HFFc6 (cell line): ENCODE measurements at regions not wholly inside any gene's neighbourhood (a gene's known extent, or its start where the extent isn't known, plus 50 kb on each side); places are given as distances from the start of the nearest gene placed in this dataset.

Experiments used
- DNase-seq: peaks from one replicate; pipeline ENCODE4 v3.0.0-alpha.2; 2018
- H3K27ac Mint-ChIP-seq: 2 replicates; pipeline ENCODE4 v1.8.0; 2020; ENCODE audit warnings: mild to moderate bottlenecking, mixed read lengths
- H3K27me3 Mint-ChIP-seq: 2 replicates; pipeline ENCODE4 v1.8.0; 2021; ENCODE audit warnings: mild to moderate bottlenecking, moderate library complexity, mixed read lengths; ENCODE audit not compliant: insufficient read depth
- H3K36me3 Mint-ChIP-seq: 2 replicates; pipeline ENCODE4 v1.8.0; 2021; ENCODE audit warnings: low read depth, mixed read lengths
- H3K4me1 Mint-ChIP-seq: 2 replicates; pipeline ENCODE4 v1.8.0; 2020; ENCODE audit warnings: low read depth, mixed read lengths
- H3K4me3 Mint-ChIP-seq: 2 replicates; pipeline ENCODE4 v1.8.0; 2020; ENCODE audit warnings: mild to moderate bottlenecking, moderate library complexity, mixed read lengths
- H3K9me3 Mint-ChIP-seq: 2 replicates; pipeline ENCODE4 v1.8.0; 2020; ENCODE audit warnings: mild to moderate bottlenecking, mixed read lengths
- TF ChIP-seq, protein P1 (sequence below): fragments of 200-600 bp; sonication (generic); IDR thresholded peaks from 2 replicates; pipeline ENCODE4 v1.5.0; 2021; ENCODE audit warnings: antibody characterized with exemption, mild to moderate bottlenecking

DNA sequence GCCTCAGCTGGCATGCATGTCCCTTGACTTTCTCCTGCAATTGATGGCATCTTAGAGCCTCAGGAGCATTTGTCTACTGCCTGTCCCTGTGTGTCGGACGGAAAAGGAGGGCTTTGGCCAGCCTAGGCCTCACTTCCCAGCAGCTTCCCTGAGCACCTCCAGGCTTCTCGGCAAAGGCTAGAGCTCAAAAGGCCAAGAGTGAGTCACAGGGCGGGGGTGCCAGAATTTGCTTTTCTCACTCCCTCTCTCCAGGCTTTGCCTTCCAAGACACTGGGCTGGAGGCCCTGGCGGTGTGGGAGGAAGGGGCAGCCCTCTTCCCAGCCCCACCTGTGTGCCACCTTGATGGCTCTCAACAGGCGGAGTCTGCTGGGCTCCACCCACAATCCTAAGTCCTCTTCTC is 107.3 kb upstream of the MAF start:
- no peaks in the 10 kb centered on the region for H3K4me1 Mint-ChIP-seq
- no peak overlapping the region for H3K27ac Mint-ChIP-seq
- no peaks in the 10 kb centered on the region for H3K27me3 Mint-ChIP-seq
- H3K9me3 Mint-ChIP-seq, result peaks cover 18% of the 10 kb centered on the region
- DNase-seq, result no peak
- TF ChIP-seq, protein P1, sequence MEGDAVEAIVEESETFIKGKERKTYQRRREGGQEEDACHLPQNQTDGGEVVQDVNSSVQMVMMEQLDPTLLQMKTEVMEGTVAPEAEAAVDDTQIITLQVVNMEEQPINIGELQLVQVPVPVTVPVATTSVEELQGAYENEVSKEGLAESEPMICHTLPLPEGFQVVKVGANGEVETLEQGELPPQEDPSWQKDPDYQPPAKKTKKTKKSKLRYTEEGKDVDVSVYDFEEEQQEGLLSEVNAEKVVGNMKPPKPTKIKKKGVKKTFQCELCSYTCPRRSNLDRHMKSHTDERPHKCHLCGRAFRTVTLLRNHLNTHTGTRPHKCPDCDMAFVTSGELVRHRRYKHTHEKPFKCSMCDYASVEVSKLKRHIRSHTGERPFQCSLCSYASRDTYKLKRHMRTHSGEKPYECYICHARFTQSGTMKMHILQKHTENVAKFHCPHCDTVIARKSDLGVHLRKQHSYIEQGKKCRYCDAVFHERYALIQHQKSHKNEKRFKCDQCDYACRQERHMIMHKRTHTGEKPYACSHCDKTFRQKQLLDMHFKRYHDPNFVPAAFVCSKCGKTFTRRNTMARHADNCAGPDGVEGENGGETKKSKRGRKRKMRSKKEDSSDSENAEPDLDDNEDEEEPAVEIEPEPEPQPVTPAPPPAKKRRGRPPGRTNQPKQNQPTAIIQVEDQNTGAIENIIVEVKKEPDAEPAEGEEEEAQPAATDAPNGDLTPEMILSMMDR, result no peak
- H3K36me3 Mint-ChIP-seq, result no peaks in the 10 kb centered on the region
- no peak overlapping the region for H3K4me3 Mint-ChIP-seq

DNA sequence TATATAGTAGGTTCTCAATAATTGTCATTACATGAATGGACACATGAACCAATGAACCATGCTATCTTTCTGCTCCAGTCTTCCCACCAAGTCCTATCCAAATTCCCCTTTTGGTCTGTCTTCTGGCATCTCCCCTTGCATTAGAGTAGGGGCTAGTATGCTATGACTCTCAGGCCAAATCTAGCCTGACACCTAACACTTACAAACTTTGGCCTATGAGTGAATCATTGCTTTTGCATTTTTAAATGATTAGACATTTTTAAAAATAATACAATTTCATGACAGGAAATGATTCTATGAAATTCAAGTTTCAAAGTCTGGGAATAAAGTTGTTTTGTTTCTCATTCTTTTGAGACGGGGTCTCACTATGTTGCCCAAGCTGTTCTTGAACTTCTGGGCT is 102.5 kb upstream of the MAF start:
- Mint-ChIP-seq H3K27ac (no peak overlapping the region), H3K4me1 (no peaks in the 10 kb centered on the region)
- no peak for DNase-seq

DNA sequence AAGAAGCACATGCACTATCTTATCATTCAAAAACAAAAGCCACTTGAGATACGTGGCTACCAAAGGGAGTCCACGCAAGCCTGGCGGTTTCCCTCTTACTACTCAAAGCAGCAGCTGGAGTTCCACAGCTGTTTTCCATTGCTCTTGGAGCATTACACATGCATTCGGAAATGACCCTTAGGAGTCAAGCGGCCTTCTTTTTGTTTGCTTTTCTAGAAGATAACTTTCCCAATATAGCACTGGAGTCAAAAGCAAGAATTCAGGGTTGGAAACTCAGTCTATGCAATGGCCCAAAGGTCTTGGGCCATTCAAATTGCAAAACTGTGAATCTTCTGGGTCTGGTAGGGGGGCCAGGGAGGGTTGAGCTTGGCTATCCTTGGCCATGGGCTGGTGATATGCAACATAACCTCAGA is 97.8 kb upstream of the MAF start:
- no peaks in the 10 kb centered on the region for H3K4me1 Mint-ChIP-seq

More for the DNA sequence above, 102.5 kb upstream of the MAF start:
- TF ChIP-seq, protein P1, result no peak
- H3K36me3 Mint-ChIP-seq, result no peaks in the 10 kb centered on the region
- H3K27me3 Mint-ChIP-seq, result no peaks in the 10 kb centered on the region
- no peak overlapping the region for H3K4me3 Mint-ChIP-seq
- H3K9me3 Mint-ChIP-seq, result peaks cover 41% of the 10 kb centered on the region

DNA sequence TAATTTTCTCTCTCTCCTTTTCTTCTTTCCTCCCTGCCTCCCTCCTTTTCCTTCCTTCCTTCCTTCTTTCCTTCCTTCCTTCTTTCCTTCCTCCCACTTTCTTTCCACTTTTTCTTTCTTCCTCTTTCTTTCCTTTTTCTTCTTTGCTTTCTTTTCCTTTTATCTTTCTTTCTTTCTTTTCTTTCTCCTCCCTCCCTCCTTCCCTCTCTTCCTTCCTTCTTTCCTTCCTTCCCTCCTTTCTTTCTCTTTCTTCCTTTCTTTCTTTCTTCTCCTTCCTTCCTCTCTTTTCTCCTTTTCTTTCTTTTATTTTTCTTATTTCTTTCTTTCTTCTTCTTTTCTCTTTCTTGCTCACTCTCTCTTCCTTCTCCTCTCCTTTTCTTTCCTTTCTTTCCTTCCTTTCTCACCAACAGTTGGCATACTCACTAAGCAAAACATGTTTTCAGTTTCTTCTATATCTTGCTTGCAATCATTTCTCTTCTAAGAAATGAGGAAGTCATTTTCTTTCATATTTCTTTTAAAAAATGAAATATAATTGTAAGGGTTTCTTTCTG is 97.1 kb upstream of the MAF start:
- Mint-ChIP-seq H3K27me3 (no peaks in the 10 kb centered on the region), H3K36me3 (no peaks in the 10 kb centered on the region), H3K4me3 (no peak overlapping the region), H3K27ac (no peak overlapping the region), H3K9me3 (peaks cover 34% of the 10 kb centered on the region), H3K4me1 (no peaks in the 10 kb centered on the region)
- TF ChIP-seq, protein P1, result no peak
- no peak for DNase-seq

More for the DNA sequence above, 97.8 kb upstream of the MAF start:
- H3K36me3 Mint-ChIP-seq, result no peaks in the 10 kb centered on the region
- no peak overlapping the region for H3K4me3 Mint-ChIP-seq
- no peak for DNase-seq
- H3K27me3 Mint-ChIP-seq, result no peaks in the 10 kb centered on the region
- peaks cover 37% of the 10 kb centered on the region for H3K9me3 Mint-ChIP-seq
- TF ChIP-seq, protein P1, result no peak
- no peak overlapping the region for H3K27ac Mint-ChIP-seq

DNA sequence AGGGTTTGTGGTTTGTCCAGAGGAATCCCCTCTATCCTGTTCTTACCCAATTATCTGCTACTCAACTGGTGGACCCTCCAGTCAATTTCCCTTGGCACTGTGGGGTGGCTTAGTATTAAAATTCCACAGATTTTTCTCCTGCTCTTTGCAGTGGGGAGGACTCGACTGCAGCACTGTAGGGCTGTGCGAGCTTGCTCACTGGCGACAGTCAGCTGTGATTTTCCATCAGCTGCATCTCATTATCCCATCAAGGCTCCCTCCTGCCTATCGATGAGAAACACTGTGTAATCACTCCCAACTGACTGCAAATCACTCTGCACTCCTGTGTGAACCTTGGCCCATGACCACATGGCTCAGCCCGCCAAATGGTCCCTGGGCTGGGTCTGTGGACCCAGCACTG is 90.5 kb upstream of the MAF start:
- peaks cover 27% of the 10 kb centered on the region for H3K9me3 Mint-ChIP-seq
- TF ChIP-seq, protein P1, result no peak
- H3K4me3 Mint-ChIP-seq, result no peak overlapping the region
- H3K27ac Mint-ChIP-seq, result no peak overlapping the region
- no peaks in the 10 kb centered on the region for H3K36me3 Mint-ChIP-seq
- no peaks in the 10 kb centered on the region for H3K4me1 Mint-ChIP-seq
- peaks cover 2% of the 10 kb centered on the region; the same call in 1 of the 2 replicates for H3K27me3 Mint-ChIP-seq
- DNase-seq, result no peak

DNA sequence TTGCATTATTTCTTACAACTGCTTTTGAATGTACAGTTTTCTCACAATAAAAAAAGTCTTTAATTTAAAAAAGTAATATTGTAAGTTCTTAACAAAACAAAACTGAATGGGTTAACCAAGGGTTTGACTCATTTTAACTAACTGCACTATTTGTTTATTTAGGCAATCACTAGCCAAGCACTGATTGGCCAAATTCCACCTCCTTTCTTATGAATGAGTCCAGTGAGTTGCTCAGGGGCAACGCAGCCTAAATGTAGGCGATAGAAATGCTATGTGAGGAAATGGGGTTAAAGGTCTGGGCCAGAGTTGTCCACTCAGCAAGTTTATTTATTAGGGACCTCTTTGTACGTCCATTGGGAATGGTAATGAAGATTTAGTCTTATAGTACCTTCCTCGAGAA is 89.6 kb upstream of the MAF start:
- no peak overlapping the region for H3K4me3 Mint-ChIP-seq
- TF ChIP-seq, protein P1, result no peak
- H3K4me1 Mint-ChIP-seq, result no peaks in the 10 kb centered on the region
- peaks cover 33% of the 10 kb centered on the region for H3K9me3 Mint-ChIP-seq
- no peak for DNase-seq
- no peak overlapping the region for H3K27ac Mint-ChIP-seq
- peaks cover 2% of the 10 kb centered on the region; the same call in 1 of the 2 replicates for H3K27me3 Mint-ChIP-seq
- H3K36me3 Mint-ChIP-seq, result no peaks in the 10 kb centered on the region
